Small intestine (tissue), 7 donors: ENCODE measurements at regions not wholly inside any gene's neighbourhood (a gene's known extent, or its start where the extent isn't known, plus 50 kb on each side); places are given as distances from the start of the nearest gene placed in this dataset.

ENCODE experiments used
- DNase-seq, 2 donors: peaks; one replicate each; pipeline versions ENCODE4 v3.0.0 to v3.0.0-alpha.2; 2013
- FAIRE-seq: peaks from 2 replicates; lab custom pipeline; 2012; peaks lifted over from hg19 to GRCh38; lab: Jason Lieb, UNC
- H3K27ac ChIP-seq, 3 donors: one replicate each; pipeline ENCODE4 v1.5.1; 2013; ENCODE audit warnings: low read length in 2 of 3, mild to moderate bottlenecking in 2 of 3, control low read depth in 1 of 3, inconsistent platforms in 1 of 3, low read depth in 1 of 3, moderate library complexity in 1 of 3
- H3K27me3 ChIP-seq, 3 donors: one replicate each; pipeline ENCODE4 v1.6.1; 2013; ENCODE audit warnings: low read length in 3 of 3, inconsistent platforms in 1 of 3; ENCODE audit not compliant: control insufficient read depth in 3 of 3, insufficient read depth in 3 of 3
- H3K36me3 ChIP-seq, 3 donors: one replicate each; pipeline ENCODE4 v1.6.1; 2013; ENCODE audit warnings: low read length in 3 of 3, inconsistent platforms in 1 of 3, low read depth in 1 of 3, mild to moderate bottlenecking in 1 of 3, moderate library complexity in 1 of 3; ENCODE audit not compliant: control insufficient read depth in 3 of 3, insufficient read depth in 2 of 3
- H3K4me1 ChIP-seq, 3 donors: one replicate each; pipeline ENCODE4 v1.6.1; 2013; ENCODE audit warnings: low read length in 2 of 3, inconsistent platforms in 1 of 3, low read depth in 1 of 3, mild to moderate bottlenecking in 1 of 3, moderate library complexity in 1 of 3; ENCODE audit not compliant: control insufficient read depth in 3 of 3, insufficient read depth in 2 of 3
- H3K4me3 ChIP-seq, 3 donors: one replicate each; pipeline ENCODE4 v1.5.1; 2013; ENCODE audit warnings: low read length in 3 of 3, control low read depth in 1 of 3, inconsistent platforms in 1 of 3, low read depth in 1 of 3, mild to moderate bottlenecking in 1 of 3, moderate library complexity in 1 of 3
- H3K9me3 ChIP-seq, 2 donors: one replicate each; pipeline ENCODE4 v1.6.1; 2013; ENCODE audit warnings: low read depth in 1 of 2, low read length in 1 of 2; ENCODE audit not compliant: control insufficient read depth in 2 of 2, insufficient read depth in 1 of 2
- WGBS, 3 donors: extraction: QIAGEN DNeasy Blood & Tissue Kit; methylation state at CpG; one replicate each; pipeline ENCODE4 v1.1.7; 2013; 5-methylcytosine and 5-hydroxymethylcytosine counted together
- donor health status: healthy with polysubstance abuse.
- donor health status: control.
- donor health status: control.
- donor health status: Bipolar disorder and iron deficiency.
- donor health status: healthy.

DNA sequence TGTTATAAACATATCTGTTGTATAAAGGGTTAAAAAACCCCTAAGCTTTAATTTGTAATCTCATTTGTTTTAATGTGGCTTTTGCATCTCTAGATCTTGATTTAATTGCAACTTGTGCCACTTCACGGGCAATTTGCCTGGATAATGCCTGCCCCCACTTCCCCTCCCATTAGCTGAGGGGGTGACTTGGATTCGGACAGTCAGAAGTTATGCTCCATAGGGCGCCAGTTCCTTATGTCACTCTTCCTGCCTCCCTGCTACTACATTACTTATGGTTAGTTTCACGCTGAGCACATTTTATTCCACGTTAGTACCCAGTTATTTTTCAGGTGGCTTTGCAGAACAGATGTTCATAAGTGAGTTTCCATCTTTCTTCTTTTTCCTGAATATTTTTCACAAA is 1015.2 kb upstream of the PHF14 start:
- DNase-seq (no peak), FAIRE-seq (no peak)
- Histone ChIP-seq H3K27me3 (no peaks in the 10 kb centered on the region), H3K9me3 (peaks cover 0 to 8% of the 10 kb centered on the region in 2 donors), H3K4me3 (no peak overlapping the region), H3K27ac (no peak overlapping the region), H3K4me1 (no peaks in the 10 kb centered on the region), H3K36me3 (no peaks in the 10 kb centered on the region)
- 77 to 80% (median 77%) methylated on average over 5 of the region's 5 CpGs for WGBS, 3 donors

DNA sequence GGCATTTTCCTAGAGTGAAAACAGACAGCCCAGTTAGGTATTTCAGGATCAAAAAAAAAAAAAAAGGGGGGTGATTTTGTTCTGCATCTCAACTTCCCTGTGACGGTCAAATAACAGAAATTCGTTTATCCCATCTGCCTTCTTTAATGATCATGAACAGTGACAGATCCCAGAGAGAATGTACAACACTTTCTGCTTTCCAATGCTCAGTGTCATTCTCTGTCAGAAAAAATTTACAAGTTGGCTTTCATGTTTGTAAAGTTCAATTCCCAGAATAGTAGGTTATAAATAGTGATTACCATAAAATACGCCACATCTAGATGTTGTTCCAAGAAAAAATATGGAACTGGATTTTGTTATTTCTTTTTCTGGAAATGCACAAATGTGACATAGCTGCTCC is 1013.2 kb upstream of the PHF14 start:
- Histone ChIP-seq H3K27ac (no peak overlapping the region), H3K9me3 (no peaks in the 10 kb centered on the region), H3K4me3 (no peak overlapping the region), H3K27me3 (no peaks in the 10 kb centered on the region), H3K36me3 (no peaks in the 10 kb centered on the region), H3K4me1 (no peaks in the 10 kb centered on the region)
- WGBS, 3 donors = 30 to 50% (median 48%) methylated on average over 3 of the region's 3 CpGs
- no peak for DNase-seq
- FAIRE-seq = no peak

DNA sequence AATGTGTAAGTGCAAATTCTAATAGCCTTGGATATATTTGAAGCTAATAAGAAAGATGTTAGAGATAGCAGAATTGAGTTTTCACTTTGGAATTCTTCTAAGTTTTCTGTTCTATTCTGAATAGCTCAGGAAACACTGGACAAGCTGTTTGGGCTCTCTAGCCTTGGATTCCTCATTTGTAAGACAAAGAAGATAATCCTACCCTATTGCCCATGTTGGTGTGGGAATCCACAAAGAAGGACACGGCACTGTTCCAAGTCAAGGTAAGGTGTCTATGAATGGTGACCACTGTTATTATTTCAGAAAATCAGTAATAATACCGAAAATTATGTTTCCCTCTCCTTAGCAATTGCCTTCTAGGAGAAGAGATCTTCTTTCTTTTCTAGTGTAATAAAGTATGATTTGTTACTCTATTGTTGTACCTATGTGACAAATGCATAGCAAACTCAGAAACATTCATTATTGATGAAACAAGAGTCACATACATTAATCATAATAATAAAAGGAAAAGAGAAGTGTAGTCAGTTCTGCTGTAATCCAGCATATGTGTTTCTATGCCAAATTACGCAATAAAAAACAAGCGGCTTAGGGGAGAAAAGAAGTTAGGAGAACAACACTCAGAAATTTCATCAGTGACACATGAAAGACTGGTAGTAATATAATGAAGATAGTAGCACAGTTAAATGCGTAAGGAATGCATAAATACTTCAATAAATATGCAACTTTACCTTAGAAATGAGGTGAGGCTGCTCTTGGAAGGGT is 1012.3 kb upstream of the PHF14 start:
- 79 to 83% (median 82%) methylated on average over 5 of the region's 5 CpGs for WGBS, 3 donors
- DNase-seq (no peak), FAIRE-seq (no peak)

DNA sequence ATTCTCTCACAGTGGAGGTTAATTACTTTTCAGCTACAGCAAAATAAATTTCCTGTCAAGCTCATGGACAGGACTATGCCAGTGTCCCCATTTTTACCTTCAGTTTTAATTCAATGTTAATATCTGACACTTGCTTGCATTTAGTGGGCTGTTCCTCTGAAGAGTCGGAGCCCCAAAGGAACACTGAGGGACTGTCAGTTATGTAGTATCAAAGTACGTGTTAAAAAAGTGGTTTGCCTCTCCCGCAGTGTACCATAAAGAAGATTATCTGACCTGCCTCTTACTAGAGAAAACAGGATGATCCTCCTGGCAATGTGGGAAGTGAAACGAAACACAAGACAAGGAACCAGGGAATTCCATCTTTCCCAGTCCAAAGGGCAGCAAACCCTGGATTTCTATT is 1010.9 kb upstream of the PHF14 start:
- Histone ChIP-seq H3K36me3 (no peaks in the 10 kb centered on the region), H3K4me1 (no peaks in the 10 kb centered on the region), H3K9me3 (no peaks in the 10 kb centered on the region), H3K27ac (no peak overlapping the region), H3K4me3 (no peak overlapping the region), H3K27me3 (no peaks in the 10 kb centered on the region)
- FAIRE-seq (no peak), DNase-seq (no peak)
- WGBS, 3 donors = 60 to 74% (median 62%) methylated on average over 4 of the region's 4 CpGs

More for the DNA sequence above, 1012.3 kb upstream of the PHF14 start:
- H3K9me3 ChIP-seq = no peaks in the 10 kb centered on the region
- no peaks in the 10 kb centered on the region for H3K27me3 ChIP-seq
- H3K4me1 ChIP-seq = no peaks in the 10 kb centered on the region
- no peaks in the 10 kb centered on the region for H3K36me3 ChIP-seq
- H3K27ac ChIP-seq = no peak overlapping the region
- H3K4me3 ChIP-seq = no peak overlapping the region

DNA sequence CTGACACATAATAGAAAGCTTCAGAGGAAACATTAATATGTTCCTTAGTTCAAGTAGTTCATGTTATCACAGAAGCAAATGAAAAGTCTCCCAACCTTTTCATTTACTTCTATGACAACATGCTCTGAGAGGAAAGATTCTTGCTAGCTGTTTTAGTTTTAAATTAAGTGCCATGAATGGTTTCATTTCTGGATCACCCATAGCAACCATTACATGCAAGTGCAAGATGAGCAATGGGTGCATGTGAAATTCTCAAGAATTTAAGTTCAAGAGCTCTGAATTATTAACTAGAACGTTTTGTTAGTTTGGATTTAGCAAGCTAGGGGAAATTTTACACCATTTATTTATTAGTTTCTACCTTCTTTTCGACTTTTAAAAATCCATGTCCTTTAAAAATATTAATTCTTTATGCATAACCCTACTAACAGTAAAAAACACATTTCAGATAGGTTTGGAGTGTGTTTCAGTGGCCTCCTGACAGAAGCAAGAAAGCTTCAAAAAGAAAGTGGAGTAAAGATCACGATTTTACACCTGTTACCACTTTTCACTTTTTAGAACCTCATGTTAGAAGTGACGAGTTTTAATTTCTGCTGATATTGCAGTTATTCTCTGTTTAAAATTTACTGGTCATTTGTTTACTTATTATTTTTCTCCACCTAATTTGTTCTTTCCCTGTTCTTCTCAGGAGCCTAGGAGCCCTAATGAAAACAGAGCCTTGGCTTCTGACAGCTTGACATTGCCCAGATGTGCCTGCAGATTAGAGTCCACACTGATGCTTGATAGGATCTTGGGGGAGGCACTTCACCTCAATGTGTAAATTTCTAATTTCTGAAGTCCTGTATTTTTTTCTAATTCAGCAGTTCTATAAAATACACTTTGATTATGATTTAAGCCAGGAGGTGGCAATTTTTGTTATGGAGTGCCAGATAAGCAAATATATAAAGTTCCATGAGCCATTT is 995.3 kb upstream of the PHF14 start:
- Histone ChIP-seq H3K27ac (no peak overlapping the region), H3K27me3 (no peaks in the 10 kb centered on the region), H3K36me3 (no peaks in the 10 kb centered on the region), H3K4me1 (no peaks in the 10 kb centered on the region), H3K9me3 (no peaks in the 10 kb centered on the region), H3K4me3 (no peak overlapping the region)
- no peak for FAIRE-seq
- WGBS, 3 donors = 32 to 46% (median 37%) methylated on average over 4 of the region's 4 CpGs
- DNase-seq = no peak

DNA sequence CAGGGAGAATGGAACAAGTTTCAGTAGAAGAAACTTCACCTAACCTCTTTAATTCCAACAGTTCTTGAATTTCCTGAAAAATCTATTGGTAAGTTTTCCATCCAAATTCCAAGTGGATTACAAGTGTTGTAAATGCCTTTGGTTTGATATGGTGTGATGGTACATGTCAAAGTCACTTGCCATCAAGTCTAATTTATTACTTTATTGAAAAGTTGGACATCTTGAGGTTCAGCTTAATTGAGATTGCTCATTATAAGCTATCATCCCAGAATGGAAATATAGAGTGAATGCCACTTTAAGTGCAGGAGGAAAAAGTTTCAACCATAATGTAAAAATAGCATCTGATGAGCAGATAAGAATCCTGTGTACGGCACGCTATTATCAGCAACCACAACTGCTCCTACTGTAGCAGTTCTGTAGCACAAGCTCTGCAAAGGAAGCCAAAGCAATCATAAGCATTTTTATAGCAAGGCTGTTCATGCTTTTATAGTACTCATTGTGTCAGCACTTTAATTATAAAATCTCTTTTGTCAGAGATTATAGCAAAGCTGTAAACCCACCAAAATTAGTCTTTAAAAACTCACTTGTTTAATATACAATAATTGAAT is 991.8 kb upstream of the PHF14 start:
- Histone ChIP-seq H3K27me3 (no peaks in the 10 kb centered on the region), H3K9me3 (no peaks in the 10 kb centered on the region)

DNA sequence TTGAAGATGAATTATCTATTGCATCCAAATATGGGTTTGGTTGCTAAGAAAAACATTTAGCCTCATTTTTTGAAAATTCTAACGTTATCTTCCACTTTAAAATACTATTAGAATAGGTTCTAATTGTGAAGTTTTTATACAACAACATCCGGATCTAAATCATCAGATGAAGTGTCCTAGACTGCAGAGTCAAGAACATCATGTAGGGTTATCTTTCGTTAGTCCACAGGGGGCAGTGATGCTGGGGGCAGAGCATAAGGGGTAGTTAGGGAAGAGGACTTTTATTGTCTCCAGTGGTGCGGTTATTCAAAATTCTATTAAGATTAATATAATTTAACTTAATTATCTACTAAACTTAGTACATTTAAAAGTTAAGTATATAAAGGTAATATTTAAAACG is 990.6 kb upstream of the PHF14 start:
- H3K36me3 ChIP-seq = no peaks in the 10 kb centered on the region
- no peak for FAIRE-seq
- 56 to 66% (median 62%) methylated on average over 5 of the region's 5 CpGs for WGBS, 3 donors
- no peaks in the 10 kb centered on the region for H3K27me3 ChIP-seq
- H3K4me3 ChIP-seq = no peak overlapping the region
- no peak overlapping the region for H3K27ac ChIP-seq
- DNase-seq = no peak
- no peaks in the 10 kb centered on the region for H3K9me3 ChIP-seq
- H3K4me1 ChIP-seq = no peaks in the 10 kb centered on the region

More for the DNA sequence above, 991.8 kb upstream of the PHF14 start:
- no peak for DNase-seq
- no peaks in the 10 kb centered on the region for H3K36me3 ChIP-seq
- FAIRE-seq = no peak
- no peaks in the 10 kb centered on the region for H3K4me1 ChIP-seq
- no peak overlapping the region for H3K4me3 ChIP-seq
- WGBS, 3 donors = 34 to 39% (median 38%) methylated on average over 2 of the region's 2 CpGs
- H3K27ac ChIP-seq = no peak overlapping the region

DNA sequence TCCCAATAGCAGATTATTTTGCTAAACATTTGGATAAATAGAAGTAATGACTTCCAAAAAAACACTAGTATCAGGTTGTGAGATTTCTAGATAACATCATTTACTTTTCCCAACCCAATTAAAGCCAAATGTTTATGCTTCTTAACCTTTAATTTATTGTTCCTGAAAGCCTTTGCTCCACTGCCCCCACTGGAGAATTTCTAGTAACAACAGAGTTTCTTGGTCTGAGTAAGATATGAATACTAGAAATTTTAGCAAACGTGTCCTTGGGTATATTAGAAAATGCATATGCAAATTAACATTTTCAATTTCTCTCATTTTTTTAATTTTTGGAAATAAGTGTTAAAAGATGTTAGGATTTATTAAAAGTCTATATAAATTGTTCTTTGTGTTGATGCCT is 958.0 kb upstream of the PHF14 start:
- H3K9me3 ChIP-seq = peaks cover 0 to 6% of the 10 kb centered on the region in 2 donors
- H3K36me3 ChIP-seq = no peaks in the 10 kb centered on the region
- FAIRE-seq = no peak
- no peak for DNase-seq
- no peaks in the 10 kb centered on the region for H3K4me1 ChIP-seq
- H3K27ac ChIP-seq = no peak overlapping the region
- no peak overlapping the region for H3K4me3 ChIP-seq
- WGBS, 3 donors = 42 to 48% (median 43%) methylated on average over 1 of the region's 1 CpG
- H3K27me3 ChIP-seq = no peaks in the 10 kb centered on the region
